ENCODE measurements at regions not wholly inside any gene's neighbourhood (a gene's known extent, or its start where the extent isn't known, plus 50 kb on each side); places are given as distances from the start of the nearest gene placed in this dataset.
"Not testable (repeated sequence)": the region's sequence is repeated elsewhere in the genome, so short reads cannot be mapped to it uniquely, and the experiment has no call there.

DNA sequence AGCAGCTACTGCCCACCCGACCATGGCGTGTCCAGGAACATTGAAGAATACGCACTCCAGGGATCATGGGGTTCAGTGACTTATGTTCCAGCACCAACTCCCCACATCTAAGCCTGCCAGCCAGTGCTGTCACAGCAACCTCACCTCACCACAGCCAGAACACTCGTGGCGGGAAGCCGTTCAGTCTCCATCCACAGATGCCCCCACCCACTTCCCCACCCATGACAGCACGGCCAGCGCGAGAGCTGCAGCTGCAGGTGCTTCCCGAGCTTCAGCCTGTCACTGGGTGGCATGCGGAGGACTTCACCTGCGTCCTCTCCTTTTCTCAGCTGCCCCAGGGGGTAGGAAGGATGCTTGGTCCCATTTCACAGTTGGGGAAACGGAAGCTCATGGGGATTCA is 50.3 kb downstream of the RBFOX3 start:
- DNase-seq (ENCODE audit: low read depth in 4 of 4, low spot score in 2 of 4) = no peak

DNA sequence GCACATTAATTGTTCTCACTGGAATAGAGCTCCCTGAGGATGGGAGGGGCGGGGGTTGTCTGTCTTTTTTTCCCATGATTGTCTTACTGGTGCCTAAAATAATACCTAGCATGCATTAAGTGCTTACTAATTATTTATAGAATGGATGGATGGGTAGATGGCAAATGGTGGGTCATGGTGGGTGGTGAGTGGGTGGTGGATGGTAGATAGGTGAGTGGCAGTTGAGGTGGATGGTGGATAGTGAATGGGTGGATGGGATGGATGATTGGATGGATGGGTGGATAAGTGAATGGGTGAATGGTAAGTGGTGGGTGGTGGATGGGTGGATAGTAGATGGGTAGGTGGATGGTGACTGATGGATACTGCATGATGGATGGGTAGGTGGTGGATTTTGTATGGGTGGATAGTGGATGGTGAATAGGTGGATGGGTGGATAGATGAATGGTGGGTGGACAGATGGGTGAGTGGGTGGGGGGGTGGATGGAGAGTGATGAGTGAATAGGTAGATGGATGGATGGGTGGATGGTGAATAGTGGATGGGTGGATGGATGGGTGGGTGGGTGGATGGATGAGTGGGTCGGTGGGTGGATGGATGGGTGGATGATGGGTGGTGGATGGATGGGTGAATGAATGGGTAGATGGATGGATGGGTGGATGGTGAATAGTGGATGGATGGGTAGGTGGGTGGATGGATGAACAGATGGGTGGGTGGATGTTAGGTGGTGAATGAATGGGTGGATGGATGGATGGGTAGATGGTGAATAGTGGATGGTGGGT is 51.6 kb downstream of the RBFOX3 start:
- no peak for DNase-seq (ENCODE audit: low read depth in 4 of 4, low spot score in 2 of 4)

DNA sequence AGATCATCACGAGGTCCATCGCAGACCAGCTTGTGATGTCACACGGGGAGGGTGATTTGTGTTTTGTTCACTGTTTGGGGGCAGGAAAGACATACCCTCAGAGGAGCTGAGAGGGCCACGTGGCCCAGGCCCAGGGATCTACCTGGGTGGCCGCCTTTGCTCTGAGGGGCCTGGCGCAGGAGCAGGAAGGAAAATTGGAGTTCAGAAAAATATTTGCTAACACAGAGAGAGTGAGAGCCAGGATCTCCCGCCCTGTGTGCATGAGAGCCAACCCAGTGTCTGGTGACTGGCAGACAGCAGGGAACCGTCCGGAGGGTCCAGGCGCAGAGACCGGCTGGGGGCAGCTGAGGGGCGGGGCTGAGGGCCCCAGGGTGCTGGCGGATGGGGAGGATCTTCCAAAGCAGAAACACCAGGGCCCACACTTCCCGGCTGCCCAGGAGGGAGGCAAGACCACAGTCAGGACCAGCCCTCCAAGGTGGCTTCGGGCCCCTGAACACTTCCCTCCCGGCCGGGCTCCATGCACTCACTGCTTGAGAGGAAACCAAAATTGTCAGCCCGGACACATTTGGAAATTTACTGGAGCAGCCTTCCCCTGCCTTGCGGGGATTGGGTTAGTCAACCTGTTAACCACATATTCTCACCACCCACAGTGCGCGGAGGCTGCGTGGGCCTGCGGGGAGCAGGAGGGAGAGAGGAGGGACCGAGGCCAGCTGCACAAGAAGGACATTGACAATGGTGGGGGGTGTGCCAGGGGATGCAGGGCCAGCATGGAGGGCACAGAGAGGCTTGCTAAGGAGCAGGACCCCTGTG is 52.6 kb downstream of the RBFOX3 start:
- no peak for DNase-seq (ENCODE audit: low read depth in 4 of 4, low spot score in 2 of 4)

DNA sequence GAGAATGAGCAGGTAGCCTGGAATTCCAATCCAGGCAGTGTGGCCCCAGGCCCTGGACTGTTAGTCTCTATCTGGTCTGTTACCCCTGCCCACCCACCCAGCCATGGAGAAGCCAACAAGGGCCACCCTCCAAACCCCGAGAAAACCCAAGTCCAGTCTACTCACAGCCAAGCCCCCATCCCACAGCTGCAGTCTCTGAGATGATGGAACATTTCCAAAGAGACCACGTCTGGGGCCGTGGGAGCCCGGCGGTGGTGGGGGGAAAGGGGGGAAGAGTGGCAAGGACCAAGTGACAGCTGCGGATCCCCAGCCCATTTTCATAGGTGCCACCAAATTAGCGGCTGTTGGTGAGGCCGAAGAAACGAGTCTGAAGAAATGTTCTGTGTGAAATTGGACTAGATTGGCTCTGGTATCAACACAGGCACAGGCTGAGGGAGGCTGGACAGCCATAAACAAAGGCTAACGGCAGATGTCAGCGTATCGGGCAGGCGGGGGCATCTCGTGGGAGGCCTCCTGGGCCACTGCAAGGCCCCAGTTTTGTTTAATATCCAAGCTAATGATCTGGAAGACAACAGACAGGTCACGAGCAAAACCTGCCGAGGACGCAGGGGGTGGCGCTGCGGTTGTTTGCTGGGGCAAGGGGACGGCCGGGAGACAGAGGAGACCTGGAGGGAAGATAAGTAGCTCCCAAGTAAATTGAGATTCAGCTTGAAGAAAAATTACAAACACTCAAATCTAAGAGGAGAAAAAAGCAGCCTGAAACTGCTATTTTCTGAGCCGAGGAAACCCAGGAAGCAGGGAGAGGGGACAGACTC is 53.4 kb downstream of the RBFOX3 start:
- DNase-seq (ENCODE audit: low read depth in 4 of 4, low spot score in 2 of 4) = no peak

DNA sequence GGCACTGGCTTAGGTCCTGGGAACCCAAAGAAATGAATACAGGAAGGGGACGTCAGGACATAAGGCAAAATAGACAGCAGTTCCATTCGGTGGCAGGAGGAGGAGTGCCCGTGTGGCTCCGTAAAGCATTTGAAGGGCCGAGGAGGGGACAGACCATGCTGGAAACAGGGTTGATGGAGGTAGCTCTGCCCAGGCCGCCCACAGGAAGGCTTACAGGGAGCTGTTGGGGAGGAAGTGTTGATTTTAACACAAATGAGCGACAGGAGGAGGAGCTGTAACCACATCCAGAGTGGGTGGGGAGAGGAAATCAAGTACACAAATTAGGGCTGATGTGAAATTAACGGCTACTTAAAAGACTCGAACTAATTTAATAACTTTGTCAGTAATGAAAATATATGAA is 54.6 kb downstream of the RBFOX3 start:
- no peak for DNase-seq (ENCODE audit: low read depth in 4 of 4, low spot score in 2 of 4)

DNA sequence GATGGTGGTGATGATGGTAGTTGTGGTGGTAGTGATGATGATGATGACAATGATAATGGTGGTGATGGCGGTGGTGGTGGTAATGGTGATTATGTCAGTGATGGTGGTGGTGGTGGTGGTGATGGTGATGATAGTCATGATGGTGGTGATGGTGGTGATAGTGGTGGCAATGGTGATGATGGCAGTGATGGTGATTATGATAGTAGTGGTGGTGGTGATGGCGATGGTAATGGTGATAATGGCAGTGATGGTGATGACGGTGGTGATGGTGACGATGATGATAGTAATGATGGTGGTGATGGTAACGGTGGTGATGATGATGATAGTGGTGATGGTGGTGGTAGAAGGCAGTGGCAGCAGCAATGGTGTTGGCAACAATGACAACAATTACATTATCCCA is 55.3 kb downstream of the RBFOX3 start:
- no peak for DNase-seq (ENCODE audit: low read depth in 4 of 4, low spot score in 2 of 4)

DNA sequence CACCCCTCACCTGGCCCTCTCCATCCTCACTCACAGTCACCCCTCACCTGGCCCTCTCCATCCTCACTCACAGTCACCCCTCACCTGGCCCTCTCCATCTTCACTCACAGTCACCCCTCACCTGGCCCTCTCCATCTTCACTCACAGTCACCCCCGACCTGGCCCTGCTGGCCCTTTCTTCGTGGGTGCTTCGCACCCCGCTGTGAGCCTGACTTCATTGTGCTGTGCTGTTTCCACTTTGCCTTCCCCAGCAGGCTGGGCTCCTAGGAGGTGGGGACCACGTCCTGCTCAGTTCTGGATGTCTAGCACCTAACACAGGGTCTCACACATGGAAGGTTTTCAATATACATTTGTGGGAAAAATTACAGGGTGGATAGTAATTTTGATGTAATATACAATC is 56.5 kb downstream of the RBFOX3 start:
- DNase-seq (ENCODE audit: low read depth in 4 of 4, low spot score in 2 of 4) = not testable (repeated sequence)

DNA sequence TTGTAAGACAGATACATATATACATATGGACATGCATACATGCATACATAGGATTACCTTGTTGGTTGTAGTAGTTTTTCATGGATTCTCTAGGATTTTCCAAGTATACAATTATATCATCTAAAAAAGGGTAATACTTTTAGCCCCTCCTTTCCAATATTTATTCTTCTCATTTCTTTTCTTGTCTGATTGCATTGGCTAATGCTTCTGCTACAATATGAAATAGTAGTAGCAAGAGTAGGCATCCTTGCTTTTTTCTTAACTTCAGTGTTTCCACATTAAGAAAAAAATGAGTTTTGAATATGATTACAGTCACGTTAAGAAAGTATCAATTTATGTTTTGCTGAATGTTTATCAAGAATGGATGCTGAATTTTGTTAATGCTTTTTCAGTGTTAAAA is 58.0 kb downstream of the RBFOX3 start:
- no peak for DNase-seq (ENCODE audit: low read depth in 4 of 4, low spot score in 2 of 4)

DNA sequence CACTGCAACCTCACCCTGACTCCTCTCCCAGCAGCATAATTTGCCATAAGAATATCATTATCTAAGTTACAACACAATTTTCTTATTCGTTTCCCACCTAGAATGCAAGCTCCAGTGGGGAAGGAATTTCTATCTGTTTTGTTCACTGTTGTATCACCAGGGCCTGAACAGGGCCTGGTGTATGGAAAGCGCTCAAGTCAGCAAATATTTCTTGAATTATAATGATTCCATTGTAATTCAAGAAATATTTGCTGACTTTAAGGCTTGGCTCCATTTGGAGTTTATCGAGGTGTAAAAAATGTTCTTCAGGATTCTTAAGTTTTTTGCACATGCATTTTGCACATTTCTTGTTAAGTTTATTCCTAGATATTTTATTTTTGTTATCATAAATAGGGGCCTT is 58.4 kb downstream of the RBFOX3 start:
- no peak for DNase-seq (ENCODE audit: low read depth in 4 of 4, low spot score in 2 of 4)

DNA sequence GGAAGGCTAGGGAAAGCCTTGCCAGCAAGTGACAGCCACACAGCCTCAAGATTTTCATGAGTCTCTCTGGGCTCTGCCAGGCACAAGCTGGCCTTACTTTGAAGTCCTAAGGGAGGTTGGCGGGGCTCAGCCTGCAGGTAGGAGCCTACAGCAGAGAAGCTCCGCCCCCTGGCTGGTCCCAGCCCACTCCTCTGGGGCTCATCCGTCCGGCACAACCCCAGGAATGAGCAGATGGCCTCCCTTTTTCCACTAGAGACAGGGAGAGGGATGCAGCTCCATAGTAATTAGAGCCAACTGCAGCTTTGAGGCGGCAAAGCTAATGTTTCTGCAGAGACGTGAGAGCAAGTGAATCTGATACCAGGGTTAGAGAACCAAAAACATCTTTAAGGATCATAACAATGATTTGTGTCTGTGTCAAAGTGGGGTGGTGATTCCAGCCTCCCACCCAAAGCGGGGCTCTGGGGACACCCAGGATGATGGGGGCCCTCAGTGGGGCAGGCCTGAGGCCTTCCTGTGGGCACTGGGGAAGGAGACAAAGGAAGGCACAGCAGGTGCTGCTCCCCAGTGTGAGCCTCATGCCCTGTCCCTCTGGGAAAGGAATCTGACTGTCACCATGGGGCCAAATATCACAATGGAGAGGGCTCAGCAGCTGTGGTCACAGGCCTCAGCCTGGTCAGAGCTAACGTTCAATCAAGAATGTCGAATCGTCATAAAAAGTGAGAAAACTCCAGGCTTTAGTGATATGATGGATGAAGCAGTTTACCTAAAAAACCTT is 61.5 kb downstream of the RBFOX3 start:
- no peak for DNase-seq (ENCODE audit: low read depth in 4 of 4, low spot score in 2 of 4)

DNA sequence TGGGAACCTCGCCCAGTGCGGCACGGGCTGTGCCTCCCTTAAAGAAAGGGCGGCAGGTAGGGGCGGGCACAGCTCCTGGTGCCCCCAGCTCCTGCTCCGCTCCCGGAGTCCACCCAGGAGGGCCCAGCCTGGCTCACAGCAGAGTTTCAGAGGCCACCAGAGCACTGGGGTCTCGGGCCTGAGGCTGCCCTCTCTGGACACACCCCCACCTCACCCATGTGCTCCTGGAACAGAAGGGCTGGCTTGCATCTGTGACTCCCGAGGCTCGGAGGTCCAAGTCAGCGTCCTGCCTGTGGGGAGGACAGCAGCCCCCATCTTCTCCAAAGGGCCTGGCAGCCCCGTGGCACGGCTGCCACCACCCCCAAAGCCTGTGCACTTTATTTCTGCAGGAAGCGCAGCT is 62.7 kb downstream of the RBFOX3 start:
- no peak for DNase-seq (ENCODE audit: low read depth in 4 of 4, low spot score in 2 of 4)

DNA sequence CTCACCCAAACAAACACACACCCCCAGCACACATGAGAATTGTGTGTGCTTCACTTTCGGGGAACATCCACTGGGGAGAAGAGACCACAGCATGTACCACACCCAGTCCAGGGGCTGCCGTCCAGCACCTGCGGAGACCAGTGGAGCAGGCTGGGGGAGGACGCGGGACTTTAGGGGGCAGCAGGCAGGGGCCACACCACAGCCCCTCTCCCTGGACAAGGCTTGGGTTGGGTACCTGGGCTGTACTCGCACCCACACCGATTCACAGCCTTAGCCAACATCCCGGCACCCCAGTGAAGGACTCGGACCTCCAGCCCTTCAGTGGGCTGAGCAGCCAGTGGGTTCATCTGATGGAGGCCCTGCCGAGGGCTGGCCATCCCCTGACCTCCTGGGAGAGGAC is 63.3 kb downstream of the RBFOX3 start:
- no peak for DNase-seq (ENCODE audit: low read depth in 4 of 4, low spot score in 2 of 4)

DNA sequence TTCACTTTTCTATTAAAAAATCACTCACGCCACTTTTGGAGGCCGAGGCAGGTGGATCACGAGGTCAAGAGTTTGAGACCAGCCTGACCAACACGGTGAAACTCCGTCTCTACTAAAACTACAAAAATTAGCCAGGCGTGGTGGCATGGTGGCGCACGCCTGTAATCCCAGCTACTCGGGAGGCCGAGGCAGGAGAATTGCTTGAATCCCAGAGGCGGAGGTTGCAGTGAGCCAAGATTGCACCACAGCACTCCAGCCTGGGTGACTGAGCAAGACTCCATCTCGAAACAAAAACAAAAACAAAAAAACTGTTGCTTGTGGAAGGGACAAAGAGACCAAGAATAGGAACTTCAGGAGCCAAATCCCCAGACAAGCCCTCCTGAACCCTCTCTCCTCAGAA is 63.7 kb downstream of the RBFOX3 start:
- DNase-seq (ENCODE audit: low read depth in 4 of 4, low spot score in 2 of 4) = not testable (repeated sequence)

DNA sequence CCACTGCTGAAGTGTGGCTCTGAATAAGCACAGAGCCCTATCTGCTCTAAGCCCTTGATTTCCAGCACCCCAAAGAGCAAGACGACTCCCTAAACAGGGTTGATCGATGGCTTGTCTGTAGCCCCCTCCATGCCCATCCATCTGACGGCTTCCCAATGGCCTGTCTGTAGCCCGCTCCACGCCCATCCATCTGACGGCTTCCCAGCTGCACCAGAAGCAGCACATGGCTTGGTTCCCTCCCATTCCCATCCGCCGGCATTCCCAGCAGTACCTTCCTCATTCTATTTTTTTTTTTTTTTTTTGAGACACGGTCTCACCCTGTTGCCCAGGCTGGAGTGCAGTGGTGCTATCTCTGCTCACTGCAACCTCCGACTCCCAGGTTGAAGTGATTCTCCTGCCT is 64.5 kb downstream of the RBFOX3 start:
- DNase-seq (ENCODE audit: low read depth in 4 of 4, low spot score in 2 of 4) = no peak

DNA sequence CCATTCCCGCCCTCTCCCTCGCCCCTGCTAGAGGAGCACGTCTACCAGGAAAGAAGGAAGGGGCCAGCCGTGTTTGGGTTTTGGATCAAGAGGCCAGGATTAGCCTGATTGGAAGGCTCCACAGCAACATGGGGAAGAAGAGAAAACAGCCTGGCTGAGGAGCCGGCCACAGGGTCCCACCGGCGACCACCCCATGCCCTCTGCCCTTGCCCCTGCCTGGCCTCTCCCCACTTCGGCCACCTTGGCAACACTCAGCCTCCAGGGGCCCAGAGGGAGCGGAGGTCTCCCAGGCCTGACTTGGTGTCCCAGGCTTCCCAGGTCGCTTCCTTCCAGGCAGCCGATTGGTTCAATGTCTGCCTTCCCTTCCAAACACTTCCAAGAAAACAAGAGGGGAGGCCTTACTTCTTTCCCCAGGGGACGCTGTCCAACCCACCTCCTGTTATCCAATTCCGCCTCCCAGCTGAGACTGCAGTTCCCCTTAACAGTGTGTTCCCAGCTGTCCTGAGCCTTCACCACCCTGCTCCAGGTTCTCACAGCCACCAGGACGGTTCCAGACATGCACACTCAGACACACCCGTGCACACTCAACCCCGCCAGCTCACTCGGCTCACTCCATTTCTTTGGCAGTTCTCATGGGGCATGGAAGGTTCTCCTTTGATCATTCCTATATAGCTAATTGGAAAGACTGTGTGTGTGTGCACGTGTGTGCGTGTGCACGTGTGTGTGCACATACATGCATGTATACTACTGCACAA is 65.4 kb downstream of the RBFOX3 start:
- DNase-seq (ENCODE audit: low read depth in 4 of 4, low spot score in 2 of 4) = no peak

DNA sequence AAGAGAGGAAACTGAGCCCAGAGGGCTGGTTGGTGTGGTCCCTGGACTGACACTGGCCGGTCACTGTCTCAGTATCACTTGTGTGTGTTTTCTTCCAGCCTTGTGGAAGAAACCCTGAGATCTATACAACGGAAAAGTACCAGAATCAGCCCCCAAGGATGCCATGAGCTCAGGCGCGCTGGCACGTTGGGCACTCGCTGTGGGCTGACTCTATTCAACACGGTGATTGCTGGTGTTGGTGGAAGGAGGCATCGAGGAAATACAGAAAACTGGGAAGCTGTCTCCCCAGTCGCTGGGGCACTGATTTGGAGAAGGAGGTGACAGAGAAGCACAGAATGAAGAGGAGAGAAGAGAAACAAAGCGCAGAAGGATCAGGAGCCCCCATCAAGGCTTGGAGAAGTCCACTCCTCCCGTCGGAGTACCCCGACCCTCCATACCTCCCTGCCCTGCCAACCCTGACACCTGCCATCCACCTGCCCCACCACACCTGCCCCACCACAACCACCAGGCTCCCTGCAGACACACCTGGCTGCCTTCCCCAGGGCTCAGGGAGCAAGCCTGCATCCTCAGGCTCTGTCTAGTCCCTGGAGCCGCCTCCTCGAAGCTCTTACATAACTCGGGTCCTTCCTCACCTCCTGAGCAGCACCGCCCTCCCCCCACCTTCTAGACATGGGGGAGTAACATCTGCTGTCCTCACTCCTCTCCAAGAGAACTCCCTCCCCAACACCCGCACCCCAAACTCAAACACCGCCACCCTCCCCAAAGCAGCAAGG is 66.5 kb downstream of the RBFOX3 start:
- no peak for DNase-seq (ENCODE audit: low read depth in 4 of 4, low spot score in 2 of 4)

DNA sequence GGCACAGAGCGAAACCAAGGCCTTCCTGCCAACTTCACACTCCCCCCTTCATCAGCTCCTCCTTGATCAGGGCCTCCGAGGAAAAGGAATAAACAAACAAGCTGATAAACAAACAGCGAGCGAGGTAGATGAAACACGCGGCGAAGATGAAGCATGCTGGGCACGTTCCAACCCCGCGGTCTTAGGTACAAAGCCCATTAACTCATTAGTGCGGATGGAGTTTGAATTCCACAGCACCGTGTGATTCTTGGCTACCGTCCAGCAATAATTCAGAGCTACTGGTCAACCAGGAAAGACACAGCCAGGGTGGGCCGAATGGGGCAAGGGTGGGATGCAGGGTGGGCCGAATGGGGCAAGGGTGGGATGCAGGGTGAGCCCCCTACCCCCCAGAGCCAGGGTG is 67.3 kb downstream of the RBFOX3 start:
- no peak for DNase-seq (ENCODE audit: low read depth in 4 of 4, low spot score in 2 of 4)

DNA sequence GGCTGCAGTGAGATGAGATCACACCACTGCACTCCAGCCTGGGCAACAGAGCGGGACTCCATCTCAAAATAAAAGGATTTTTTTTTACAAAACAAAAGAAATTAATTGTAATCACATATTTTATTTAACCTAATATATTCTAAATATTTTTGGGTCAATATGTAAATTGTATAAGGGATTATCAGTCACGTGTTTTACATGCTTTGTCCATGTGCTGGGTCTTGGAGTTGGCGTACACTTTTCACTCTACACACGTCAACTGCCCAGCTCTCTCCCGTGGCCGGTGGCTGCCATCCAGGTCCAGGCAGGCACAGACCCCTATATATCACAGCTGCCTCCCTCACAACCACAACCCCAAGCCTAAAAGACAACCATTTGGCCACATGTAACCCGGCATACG is 68.1 kb downstream of the RBFOX3 start:
- no peak for DNase-seq (ENCODE audit: low read depth in 4 of 4, low spot score in 2 of 4)
